HepG2 (cell line): ENCODE measurements at regions not wholly inside any gene's neighbourhood (a gene's known extent, or its start where the extent isn't known, plus 50 kb on each side); places are given as distances from the start of the nearest gene placed in this dataset.

Experiments used
- CTCF ChIP-seq: sonication (generic); formaldehyde crosslinking; IDR thresholded peaks from 2 replicates; pipeline ENCODE4 v1.5.0; 2020; ENCODE audit warnings: mild to moderate bottlenecking, missing genetic modification reagents, moderate library complexity
- HIVEP1 ChIP-seq: sonication (generic); formaldehyde crosslinking; IDR thresholded peaks from 2 replicates; pipeline ENCODE4 v1.4.0; 2020; ENCODE audit warnings: mild to moderate bottlenecking, missing genetic modification reagents
- MIER2 ChIP-seq: IDR thresholded peaks from 2 replicates; pipeline ENCODE4 v1.6.1; 2016; ENCODE audit warnings: missing biosample characterization, missing genetic modification reagents
- POGK ChIP-seq: sonication (generic); formaldehyde crosslinking; conservative IDR thresholded peaks from 2 replicates; pipeline ENCODE4 v1.8.0; 2022; ENCODE audit warnings: mild to moderate bottlenecking, moderate library complexity, missing genetic modification reagents
- RARG ChIP-seq: sonication (generic); formaldehyde crosslinking; IDR thresholded peaks from 2 replicates; pipeline ENCODE4 v1.4.0; 2020; ENCODE audit warnings: low read depth, mild to moderate bottlenecking, missing genetic modification reagents
- SALL2 ChIP-seq: sonication (generic); formaldehyde crosslinking; IDR thresholded peaks from 2 replicates; pipeline ENCODE4 v1.8.1; 2023; ENCODE audit warnings: mild to moderate bottlenecking, missing genetic modification reagents, inconsistent platforms
- SOX13 ChIP-seq, 3 experiments: fragments of 450-650 bp in 1 of 3; sonication (generic) in 1 of 3; formaldehyde crosslinking in 1 of 3; IDR thresholded peaks in 2 of 3; conservative IDR thresholded peaks in 1 of 3; 2 replicates each; pipeline versions ENCODE4 v1.5.0 to v1.6.1; 2016 to 2020; ENCODE audit warnings: antibody characterized with exemption in 1 of 3, mild to moderate bottlenecking in 1 of 3, missing compliant biosample characterization in 1 of 3, missing genetic modification reagents in 1 of 3, moderate library complexity in 1 of 3
- THRA ChIP-seq: sonication (generic); formaldehyde crosslinking; IDR thresholded peaks from 2 replicates; pipeline ENCODE4 v1.4.0; 2020; ENCODE audit warnings: missing genetic modification reagents, borderline replicate concordance
- ZIK1 ChIP-seq: sonication (generic); formaldehyde crosslinking; IDR thresholded peaks from 2 replicates; pipeline ENCODE4 v1.5.0; 2020; ENCODE audit warnings: mild to moderate bottlenecking, low read depth, missing genetic modification reagents, borderline replicate concordance
- ZNF253 ChIP-seq: sonication (generic); formaldehyde crosslinking; IDR thresholded peaks from 2 replicates; pipeline ENCODE4 v1.8.0; 2022; ENCODE audit warnings: mild to moderate bottlenecking, missing genetic modification reagents, borderline replicate concordance
- ZNF280B ChIP-seq: sonication (generic); formaldehyde crosslinking; IDR thresholded peaks from 2 replicates; pipeline ENCODE4 v1.5.0; 2020; ENCODE audit warnings: missing genetic modification reagents, mild to moderate bottlenecking, borderline replicate concordance
- ZNF280D ChIP-seq: sonication (generic); formaldehyde crosslinking; IDR thresholded peaks from 2 replicates; pipeline ENCODE4 v1.5.1; 2020; ENCODE audit warnings: mild to moderate bottlenecking, missing genetic modification reagents
- ZNF609 ChIP-seq: sonication (generic); formaldehyde crosslinking; IDR thresholded peaks from 2 replicates; pipeline ENCODE4 v1.4.0; 2020; ENCODE audit warnings: mild to moderate bottlenecking, missing genetic modification reagents, borderline replicate concordance

- TF ChIP-seq THRA (CRISPR knock-in tag) (peak; percentile 44; the same call in 1 of the 2 replicates), POGK (0 out of 2 replicates have a peak, but pooled peaks have one; percentile 17), ZNF280B (CRISPR knock-in tag) (no peak), ZIK1 (CRISPR knock-in tag) (no peak), CTCF (peak; percentile 80), SALL2 (CRISPR knock-in tag) (no peak), HIVEP1 (no peak), ZNF280D (CRISPR knock-in tag) (no peak), ZNF609 (CRISPR knock-in tag) (no peak), MIER2 (CRISPR knock-in tag) (peak; percentile 39; the same call in 1 of the 2 replicates), ZNF253 (no peak), SOX13 (IDR thresholded peaks at IDR 0.05) (no peak), SOX13 (CRISPR knock-in tag; conservative IDR thresholded peaks at IDR 0.05 in 1 of 2, IDR thresholded peaks at IDR 0.05 in 1 of 2) (no peak; a peak in 1 of 4 replicates), RARG (CRISPR knock-in tag) (no peak)
These were observed 333.9 kb upstream of the LMO3 start (continued) for GRCh38 chr12:16939871-16940306.
